COLO829 (cell line): ENCODE measurements at regions not wholly inside any gene's neighbourhood (a gene's known extent, or its start where the extent isn't known, plus 50 kb on each side); places are given as distances from the start of the nearest gene placed in this dataset.
"Not testable (repeated sequence)": the region's sequence is repeated elsewhere in the genome, so short reads cannot be mapped to it uniquely, and the experiment has no call there.

Experiments
- DNase-seq: peaks from one replicate; pipeline ENCODE4 v3.0.0; 2012; ENCODE audit warnings: low spot score

GRCh38 chr6:11486959-11487358, 50.6 kb upstream of the TMEM170B start:
- DNase-seq: no peak

DNA sequence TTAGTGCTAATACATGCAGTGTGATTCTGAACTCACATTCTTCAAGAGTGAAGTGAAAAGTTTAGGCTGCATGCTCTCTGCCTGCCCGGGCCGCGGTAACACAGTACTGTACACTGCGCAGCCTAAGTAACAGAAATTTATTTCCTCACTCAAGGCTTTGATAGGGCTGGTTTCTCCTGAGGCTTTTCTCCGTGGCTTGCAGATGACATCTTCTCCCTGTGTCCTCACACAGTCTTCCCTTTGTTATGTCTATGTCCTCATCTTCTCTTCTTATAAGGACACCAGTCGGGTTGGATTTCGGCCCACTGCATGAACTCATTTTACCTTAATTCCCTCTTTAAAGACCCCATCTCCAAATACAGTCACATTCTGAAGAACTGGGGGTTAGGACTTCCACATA, 51.1 kb upstream of the TMEM170B start:
- no peak for DNase-seq

- DNase-seq: no peak
Measured at GRCh38 chr6:11486051-11486450, 51.5 kb upstream of the TMEM170B start.

- DNase-seq: no peak
Measured at GRCh38 chr6:11485271-11485670, 52.3 kb upstream of the TMEM170B start.

DNA sequence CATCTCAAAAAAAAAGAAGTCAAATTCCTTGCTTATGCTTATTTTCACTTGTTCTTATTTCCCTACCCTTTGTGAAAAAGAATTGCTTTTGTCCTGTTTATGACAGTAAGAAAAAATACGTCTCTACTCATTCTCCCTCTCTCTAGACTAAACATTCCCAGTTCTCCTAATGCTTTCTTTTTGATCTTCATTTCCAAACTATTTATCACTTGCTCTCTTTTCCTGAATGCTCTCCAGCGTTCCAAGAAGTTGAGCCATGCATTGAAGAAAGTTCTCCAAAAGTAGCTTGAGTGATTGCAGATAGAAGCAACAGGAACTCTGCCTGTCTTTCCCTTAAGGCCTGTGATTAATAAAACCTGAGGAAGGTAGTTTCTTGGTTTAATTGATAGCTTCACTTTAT, 53.1 kb upstream of the TMEM170B start:
- DNase-seq: no peak

DNA sequence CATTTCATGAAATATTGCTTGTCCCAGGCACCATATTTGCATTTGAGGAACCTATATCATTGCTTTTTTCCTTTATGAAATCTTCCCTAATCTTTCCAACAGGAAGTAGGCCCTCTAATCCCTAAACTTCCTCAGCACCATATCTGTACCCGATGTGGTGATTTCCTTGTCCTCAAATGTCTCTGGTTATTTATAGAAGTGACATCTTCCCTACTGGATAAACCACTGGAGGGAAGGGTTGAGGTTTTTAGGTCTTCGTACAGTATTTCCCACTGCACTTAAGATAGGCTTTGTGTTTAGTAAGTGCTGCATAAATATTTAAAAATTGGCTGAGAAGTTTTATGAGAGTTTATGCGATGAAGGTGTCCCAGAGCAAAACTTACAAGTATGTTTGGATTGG, 54.9 kb upstream of the TMEM170B start:
- DNase-seq: no peak

DNA sequence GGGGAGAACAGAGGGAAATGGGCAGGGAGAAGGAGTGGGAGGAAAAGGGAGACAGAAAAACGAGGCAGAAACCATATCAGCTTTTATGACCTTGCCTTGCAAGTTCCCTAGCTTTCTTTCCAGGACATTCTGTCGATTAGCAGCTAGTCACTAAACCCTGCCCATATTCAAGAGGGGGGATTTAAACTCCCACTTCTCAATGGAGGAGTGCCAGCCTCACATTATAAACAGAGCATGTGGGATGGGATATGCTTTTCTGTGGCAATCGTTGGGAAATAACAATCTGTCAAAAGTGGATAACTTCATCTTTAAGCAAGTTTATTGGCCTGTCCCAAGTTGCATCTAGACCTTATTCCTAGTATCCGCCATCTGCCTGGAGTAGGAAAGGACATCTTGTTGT, 57.0 kb upstream of the TMEM170B start:
- DNase-seq: no peak

- DNase-seq: no peak
Measured at GRCh38 chr6:11479296-11479695, 58.3 kb upstream of the TMEM170B start.

- DNase-seq: no peak
Measured at GRCh38 chr6:11478586-11478985, 59.0 kb upstream of the TMEM170B start.

DNA sequence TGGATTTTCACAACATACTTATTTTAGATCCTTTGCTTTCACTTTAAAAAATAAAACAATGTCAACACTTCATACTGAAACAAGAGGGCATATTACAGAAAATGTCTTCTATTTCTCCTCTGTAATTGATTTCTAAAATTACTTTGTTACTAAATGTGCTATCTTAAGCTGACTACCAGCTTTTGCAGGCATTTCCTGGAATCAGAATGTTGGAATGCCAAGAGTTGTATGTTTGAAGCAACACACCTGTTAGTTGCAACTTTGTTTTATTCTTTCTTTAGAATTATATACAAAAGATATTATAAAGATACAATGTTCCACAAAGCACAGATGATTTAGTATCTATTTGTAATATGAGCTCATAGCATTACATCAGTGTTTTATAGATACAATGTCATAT, 62.5 kb upstream of the TMEM170B start:
- DNase-seq: no peak

- no peak for DNase-seq
Measured at GRCh38 chr6:11473008-11473740, 64.4 kb upstream of the TMEM170B start.

DNA sequence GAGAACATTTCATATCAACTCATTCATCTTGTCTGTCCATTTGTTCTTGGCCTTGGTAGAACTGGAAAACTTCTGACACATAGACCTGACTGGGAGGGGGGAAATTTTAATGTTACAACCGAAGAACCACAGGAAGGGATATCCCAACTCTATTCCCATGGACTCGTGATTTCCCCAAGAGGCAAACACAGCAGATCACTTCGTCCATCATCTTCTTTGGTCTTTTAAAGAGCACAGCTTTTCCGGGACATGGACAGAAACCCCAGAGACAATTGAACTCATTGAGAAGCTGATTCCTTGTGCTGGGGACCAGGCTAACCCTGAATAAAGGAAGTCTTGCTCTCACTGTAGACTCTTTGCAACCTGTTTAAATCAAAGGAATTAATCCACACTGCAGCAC, 66.3 kb upstream of the TMEM170B start:
- DNase-seq: no peak

DNA sequence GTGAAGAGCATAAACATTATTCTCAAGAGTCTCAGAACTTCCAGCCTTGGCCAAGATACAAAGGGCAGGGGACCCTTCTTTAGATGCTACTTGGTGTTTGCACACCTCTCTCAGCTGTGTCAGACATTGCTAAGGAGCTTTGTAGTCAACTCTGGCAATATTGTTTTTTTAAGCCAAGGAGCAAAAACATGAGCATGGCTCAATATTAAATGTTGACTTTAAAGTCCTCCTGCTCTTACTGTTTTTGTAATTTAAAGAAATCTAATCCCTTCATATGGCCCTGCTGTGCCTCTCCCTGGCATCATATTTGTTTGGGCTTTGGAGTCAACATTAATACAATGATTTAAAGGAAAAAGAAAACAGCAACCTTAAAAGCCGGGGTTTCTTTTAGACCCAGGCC, 67.9 kb upstream of the TMEM170B start:
- DNase-seq: no peak

DNA sequence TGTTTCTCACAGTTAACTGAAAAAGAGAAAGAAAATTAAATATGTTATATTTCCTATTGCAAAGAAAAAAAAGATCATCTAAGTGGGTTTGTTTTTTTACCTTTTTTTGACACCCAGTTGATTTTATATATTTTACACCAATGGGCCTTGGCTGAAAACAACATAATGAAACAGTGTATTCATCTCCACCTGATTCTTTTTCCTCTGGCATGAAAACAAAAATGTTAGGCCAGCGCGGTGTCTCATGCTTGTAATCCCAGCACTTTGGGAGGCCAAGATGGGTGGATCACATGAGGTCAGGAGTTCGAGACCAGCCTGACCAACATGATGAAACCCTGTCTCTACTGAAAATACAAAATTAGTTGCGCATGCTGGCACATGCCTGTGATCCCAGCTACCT, 69.3 kb upstream of the TMEM170B start:
- DNase-seq: not testable (repeated sequence)

DNA sequence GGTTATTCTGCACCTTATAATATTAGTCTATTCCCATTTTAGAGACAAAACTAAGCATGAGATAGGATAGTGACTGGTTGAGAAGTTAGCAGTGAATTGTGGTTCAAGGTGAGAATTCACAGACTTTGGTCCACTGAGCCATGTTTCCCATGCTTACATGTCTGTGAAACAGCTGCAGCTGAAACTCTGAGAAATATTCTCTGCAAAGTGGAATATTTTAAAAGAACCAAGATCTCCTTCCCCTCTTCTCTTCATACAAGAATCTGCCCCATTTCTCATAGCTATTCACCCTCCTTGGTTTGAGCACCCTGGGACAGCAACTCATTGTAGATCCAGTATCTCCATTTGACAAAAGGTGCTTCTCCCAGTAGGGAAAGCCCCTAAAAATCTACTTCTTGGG, 70.2 kb upstream of the TMEM170B start:
- no peak for DNase-seq

DNA sequence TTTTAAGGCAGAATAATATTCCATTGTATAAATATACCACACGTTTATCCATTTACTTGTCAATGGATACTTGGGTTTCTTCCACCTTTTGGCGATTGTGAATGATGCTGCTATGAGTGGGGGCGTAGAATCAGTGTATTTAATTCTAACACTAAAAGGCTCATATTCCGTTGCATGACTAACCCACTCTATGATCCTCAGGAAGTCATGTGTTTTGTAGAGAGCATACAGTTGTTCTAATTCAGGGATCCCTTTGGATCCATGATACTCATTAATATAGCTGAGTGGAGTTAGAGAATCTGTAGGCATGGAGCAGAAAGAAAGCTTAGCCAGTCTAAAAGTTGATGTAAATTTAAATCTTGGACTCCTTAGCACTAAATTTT, 74.2 kb upstream of the TMEM170B start:
- DNase-seq: no peak

DNA sequence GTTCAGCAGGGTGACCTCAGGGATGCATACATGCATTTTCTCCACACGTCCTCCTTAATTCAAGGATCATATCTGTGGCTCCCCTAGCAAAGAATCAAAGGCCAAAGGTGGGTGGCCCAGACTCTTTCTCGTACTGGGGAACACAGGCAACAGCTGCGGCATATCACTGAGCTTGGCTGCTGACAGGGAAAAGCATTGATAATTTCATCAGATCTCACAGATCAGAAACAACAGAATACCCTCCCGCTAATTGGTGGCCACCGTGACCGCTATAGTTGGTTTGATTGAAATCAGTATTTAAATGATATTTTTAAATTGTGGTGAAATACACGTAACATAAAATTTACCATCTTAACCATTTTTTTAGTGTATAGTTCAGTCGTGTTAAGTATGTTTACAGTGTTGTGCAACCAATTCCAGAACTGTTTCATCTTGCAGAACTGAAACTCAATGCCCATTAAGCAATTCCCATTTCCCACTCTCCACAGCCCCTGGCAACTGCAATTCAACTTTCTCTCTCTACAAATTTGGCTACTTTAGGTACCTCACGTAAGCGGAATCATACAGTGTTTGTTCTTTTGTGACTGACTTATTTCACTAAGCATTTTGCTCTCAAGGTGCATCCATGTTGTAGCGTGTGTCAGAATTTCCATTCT, 74.7 kb upstream of the TMEM170B start:
- no peak for DNase-seq

DNA sequence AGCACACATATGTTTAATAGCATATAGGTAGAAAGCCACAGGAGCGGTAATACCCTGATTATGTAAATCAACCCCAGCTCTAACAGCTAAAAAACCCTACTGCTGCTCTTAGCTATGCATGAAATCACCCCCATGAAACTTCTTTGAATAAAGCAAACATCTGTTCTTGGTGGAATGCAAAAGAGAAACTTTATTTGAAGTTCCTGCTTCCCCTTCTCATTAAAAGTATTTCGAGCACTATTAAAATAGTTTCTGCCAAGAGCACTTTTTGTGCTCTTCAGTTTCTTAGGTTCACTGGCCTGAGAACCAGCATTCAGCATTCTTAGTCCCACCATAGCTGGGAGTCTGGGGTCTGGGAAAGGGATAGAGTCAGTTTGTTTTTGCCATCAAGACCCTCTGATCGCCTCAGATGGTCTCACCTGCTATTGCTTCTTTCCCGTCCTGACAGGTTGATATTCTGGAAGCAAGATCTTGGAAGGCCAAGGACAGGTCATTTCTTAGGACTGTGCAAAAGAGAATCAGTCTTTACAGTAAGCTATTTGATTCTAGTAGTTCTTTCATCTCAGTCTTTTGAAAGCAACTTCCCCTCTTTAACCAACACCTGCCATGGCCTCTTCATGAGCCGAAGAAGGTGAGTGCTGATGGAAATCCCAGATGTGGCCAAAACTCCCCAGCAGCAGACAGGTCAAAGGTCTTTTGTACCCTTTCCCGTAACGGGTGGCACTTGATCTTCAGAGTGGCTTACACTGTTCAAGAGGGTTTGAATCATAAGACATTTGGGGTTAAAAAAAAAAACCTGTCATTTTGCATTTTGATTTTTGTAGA, 76.5 kb upstream of the TMEM170B start:
- DNase-seq: no peak

GRCh38 chr6:11460001-11460668, 77.4 kb upstream of the TMEM170B start:
- DNase-seq: no peak

DNA sequence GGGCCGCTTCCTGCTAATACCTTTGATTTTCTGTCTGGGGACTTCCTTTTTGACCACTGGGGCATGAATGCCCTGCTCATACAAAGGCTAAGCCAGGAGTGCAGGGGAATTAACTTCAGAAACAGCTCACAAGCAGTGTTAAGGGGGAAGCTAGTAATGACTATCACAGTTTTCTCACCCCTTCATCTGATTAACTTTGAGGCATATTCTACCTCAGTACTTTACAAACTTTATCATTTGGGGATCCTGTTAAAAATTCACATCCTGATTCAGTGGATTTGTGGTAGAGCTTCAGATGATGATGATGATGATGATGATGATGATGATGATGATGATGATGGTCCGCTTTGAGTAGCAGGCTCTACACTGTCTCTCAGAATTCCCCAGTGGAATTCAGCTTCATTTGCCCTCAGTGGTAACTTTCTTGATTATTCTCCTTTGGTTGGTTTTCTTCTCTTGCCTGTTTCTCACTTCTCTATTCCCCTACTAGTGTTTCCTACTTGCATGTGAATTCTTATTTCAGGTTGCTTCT, 78.4 kb upstream of the TMEM170B start:
- no peak for DNase-seq

DNA sequence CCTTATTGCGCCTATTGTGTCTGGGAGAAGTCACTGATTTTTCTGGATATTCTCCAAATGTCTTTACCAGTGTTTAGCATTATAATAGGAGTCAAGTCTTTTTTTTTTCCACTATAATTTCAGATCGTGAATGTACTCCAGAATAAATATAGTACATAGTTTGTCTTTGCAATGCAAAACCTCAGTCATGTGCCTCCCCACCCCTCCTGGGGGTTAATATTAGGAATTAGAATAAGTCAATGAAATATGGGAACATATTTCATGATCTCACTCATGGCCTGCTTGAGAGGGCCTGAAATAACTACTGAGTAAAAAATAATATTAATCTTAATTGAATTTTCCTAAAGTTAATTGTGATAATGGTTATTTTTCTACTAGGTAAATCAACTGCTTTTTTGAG, 79.0 kb upstream of the TMEM170B start:
- DNase-seq: no peak

DNA sequence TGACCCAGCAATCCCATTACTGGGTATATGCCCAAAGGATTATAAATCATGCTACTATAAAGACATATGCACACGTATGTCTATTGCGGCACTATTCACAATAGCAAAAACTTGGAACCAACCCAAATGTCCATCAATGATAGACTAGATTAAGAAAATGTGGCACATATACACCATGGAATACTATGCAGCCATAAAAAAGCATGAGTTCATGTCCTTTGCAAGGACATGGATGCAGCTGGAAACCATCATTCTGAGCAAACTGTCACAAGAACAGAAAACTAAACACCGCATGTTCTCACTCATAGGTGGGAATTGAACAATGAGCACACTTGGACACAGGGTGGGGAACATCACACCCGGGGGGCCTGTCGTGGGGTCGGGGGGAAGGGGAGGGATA, 80.1 kb upstream of the TMEM170B start:
- DNase-seq: not testable (repeated sequence)
